ENCODE measurements at regions not wholly inside any gene's neighbourhood (a gene's known extent, or its start where the extent isn't known, plus 50 kb on each side); places are given as distances from the start of the nearest gene placed in this dataset.

DNA sequence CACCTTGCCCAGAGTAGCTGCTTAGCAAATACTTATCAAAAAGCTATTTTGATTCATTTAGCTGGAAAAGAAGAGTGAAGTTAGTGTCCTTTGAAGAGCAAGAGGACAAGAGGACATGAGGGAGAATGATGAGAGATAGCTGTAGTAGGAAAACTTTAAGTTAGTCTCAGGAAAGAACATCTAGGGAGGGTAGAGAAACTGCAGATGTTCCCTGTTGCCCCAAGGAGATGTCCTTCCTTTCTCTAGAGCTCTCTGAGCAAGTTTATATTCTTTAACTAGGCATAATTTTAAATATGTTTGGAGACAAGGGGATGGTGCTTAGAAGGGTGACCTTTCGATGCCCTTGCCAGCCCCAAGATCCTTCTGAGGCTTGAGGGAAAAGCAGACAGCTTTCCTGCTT is 529.1 kb upstream of the TBX3 start:
- no peak for TF ChIP-seq EZH2phosphoT487 (IDR thresholded peaks at IDR 0.05; ENCODE audit: borderline replicate concordance)
- TF ChIP-seq EZH2 (IDR thresholded peaks at IDR 0.05) = no peak
- TF ChIP-seq CEBPB (IDR thresholded peaks at IDR 0.05; ENCODE audit: low read depth) = no peak

Measured in HCT116 (cell line).